ENCODE measurements at regions not wholly inside any gene's neighbourhood (a gene's known extent, or its start where the extent isn't known, plus 50 kb on each side); places are given as distances from the start of the nearest gene placed in this dataset.

GRCh38 chr14:95439881-95440280, 76.6 kb downstream of the SYNE3 start:
- 88% methylated on average over 14 of the region's 14 CpGs for WGBS

DNA sequence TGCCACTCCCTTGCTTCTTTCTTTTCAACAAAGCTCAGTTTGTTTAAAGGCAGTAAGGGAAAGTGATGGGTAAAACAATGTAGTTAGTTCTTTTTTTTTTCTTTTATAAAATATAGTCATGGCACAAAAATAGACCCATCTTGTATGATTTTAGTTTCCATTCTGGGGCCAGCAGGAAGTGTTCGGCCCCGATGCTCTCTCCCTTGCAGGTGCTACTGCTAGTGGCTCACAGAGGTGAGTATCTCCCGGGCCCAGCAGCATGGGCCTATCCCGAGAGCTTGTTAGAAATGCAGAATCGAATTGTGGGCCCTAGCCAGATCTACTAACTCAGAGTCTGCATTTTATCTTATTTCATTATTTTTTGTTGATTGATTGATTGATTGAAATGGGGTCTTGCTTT, 78.7 kb downstream of the SYNE3 start:
- no peak overlapping the region for H3K4ac ChIP-seq (ENCODE audit: low read depth in 1 of 2, low read length in 2 of 2)
- no peak overlapping the region for H3K4me2 ChIP-seq (ENCODE audit: low read length, poor library complexity, severe bottlenecking)
- H2AFZ ChIP-seq (ENCODE audit: low read depth, low read length): no peak overlapping the region
- H3K18ac ChIP-seq (ENCODE audit: low read depth in 1 of 2, low read length in 2 of 2): no peak overlapping the region
- H2AK5ac ChIP-seq (ENCODE audit: low read length, severe bottlenecking): no peak overlapping the region
- H2BK12ac ChIP-seq (ENCODE audit: low read length in 2 of 2): no peak overlapping the region
- H3K4me1 ChIP-seq (ENCODE audit: control insufficient read depth, insufficient read depth, low read depth, low read length): peaks cover 17% of the 10 kb centered on the region
- no peak overlapping the region for H2BK15ac ChIP-seq (ENCODE audit: low read depth, poor library complexity, severe bottlenecking)
- no peak overlapping the region for H2BK5ac ChIP-seq (ENCODE audit: low read depth, low read length, poor library complexity, severe bottlenecking)
- H3K27me3 ChIP-seq (ENCODE audit: control insufficient read depth in 1 of 2, insufficient read depth in 1 of 2, low read length in 2 of 2): no peaks in the 10 kb centered on the region
- no peak for DNase-seq
- no peak overlapping the region for H3K14ac ChIP-seq (ENCODE audit: low read length in 2 of 2)
- H4K91ac ChIP-seq (ENCODE audit: low read length): no peak overlapping the region
- H3K23ac ChIP-seq (ENCODE audit: low read length in 2 of 2): no peak overlapping the region
- H3K9me3 ChIP-seq (ENCODE audit: control insufficient read depth, low read length): no peaks in the 10 kb centered on the region
- no peak overlapping the region for H3K9ac ChIP-seq (ENCODE audit: low read length)
- H3K27ac ChIP-seq (ENCODE audit: low read length, poor library complexity, severe bottlenecking): no peak overlapping the region
- H3K79me1 ChIP-seq (replicated peaks; ENCODE audit: low read length, poor library complexity, severe bottlenecking): no peaks in the 10 kb centered on the region
- H3K4me3 ChIP-seq (ENCODE audit: insufficient read depth in 1 of 2, low read depth in 1 of 2, low read length in 2 of 2): no peak overlapping the region
- no peak overlapping the region for H4K8ac ChIP-seq (ENCODE audit: low read length)
- H3K36me3 ChIP-seq (ENCODE audit: control insufficient read depth in 1 of 2, insufficient read depth in 2 of 2, low read depth in 1 of 2, low read length in 2 of 2): peaks cover 0 to 98% of the 10 kb centered on the region in 2 experiments
- WGBS: 96% methylated on average over 2 of the region's 5 CpGs
- H2BK120ac ChIP-seq (ENCODE audit: low read depth, low read length): no peak overlapping the region

More at GRCh38 chr14:95439881-95440280, 76.6 kb downstream of the SYNE3 start:
- Histone ChIP-seq H3K4ac (ENCODE audit: low read depth in 1 of 2, low read length in 2 of 2) (no peak overlapping the region), H4K91ac (ENCODE audit: low read length) (no peak overlapping the region), H4K8ac (ENCODE audit: low read length) (no peak overlapping the region), H3K18ac (ENCODE audit: low read depth in 1 of 2, low read length in 2 of 2) (no peak overlapping the region), H2BK5ac (ENCODE audit: low read depth, low read length, poor library complexity, severe bottlenecking) (no peak overlapping the region), H3K36me3 (ENCODE audit: control insufficient read depth in 1 of 2, insufficient read depth in 2 of 2, low read depth in 1 of 2, low read length in 2 of 2) (peaks cover 0 to 96% of the 10 kb centered on the region in 2 experiments), H3K4me2 (ENCODE audit: low read length, poor library complexity, severe bottlenecking) (no peak overlapping the region), H3K23ac (ENCODE audit: low read length in 2 of 2) (no peak overlapping the region), H3K4me1 (ENCODE audit: control insufficient read depth, insufficient read depth, low read depth, low read length) (peaks cover 9% of the 10 kb centered on the region), H2AK5ac (ENCODE audit: low read length, severe bottlenecking) (no peak overlapping the region), H3K79me1 (replicated peaks; ENCODE audit: low read length, poor library complexity, severe bottlenecking) (no peaks in the 10 kb centered on the region), H3K14ac (ENCODE audit: low read length in 2 of 2) (no peak overlapping the region), H2AFZ (ENCODE audit: low read depth, low read length) (no peak overlapping the region), H3K27ac (ENCODE audit: low read length, poor library complexity, severe bottlenecking) (no peak overlapping the region), H3K9ac (ENCODE audit: low read length) (no peak overlapping the region), H3K27me3 (ENCODE audit: control insufficient read depth in 1 of 2, insufficient read depth in 1 of 2, low read length in 2 of 2) (no peaks in the 10 kb centered on the region), H3K9me3 (ENCODE audit: control insufficient read depth, low read length) (no peaks in the 10 kb centered on the region), H3K4me3 (ENCODE audit: insufficient read depth in 1 of 2, low read depth in 1 of 2, low read length in 2 of 2) (no peak overlapping the region), H2BK12ac (ENCODE audit: low read length in 2 of 2) (no peak overlapping the region), H2BK15ac (ENCODE audit: low read depth, poor library complexity, severe bottlenecking) (no peak overlapping the region), H2BK120ac (ENCODE audit: low read depth, low read length) (no peak overlapping the region)
- no peak for DNase-seq

DNA sequence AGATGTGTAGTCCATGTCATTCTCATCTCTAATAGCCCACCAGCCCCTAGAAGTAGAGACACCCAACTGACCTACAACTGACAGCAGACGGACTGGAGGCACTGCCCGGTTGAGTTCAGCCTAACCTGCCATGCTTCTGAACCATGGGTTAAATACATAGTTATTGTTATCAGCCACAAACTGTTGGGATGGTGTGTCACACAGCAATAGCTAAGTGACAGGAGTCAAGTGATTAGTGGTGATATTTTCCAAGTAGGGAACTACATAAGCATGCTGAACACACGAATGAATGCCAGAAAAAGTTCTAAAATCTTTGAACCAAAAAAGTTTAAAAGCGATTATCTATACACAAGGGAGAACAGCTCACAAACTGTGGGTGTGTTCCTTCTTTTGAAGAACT, 80.1 kb downstream of the SYNE3 start:
- H3K79me1 ChIP-seq (replicated peaks; ENCODE audit: low read length, poor library complexity, severe bottlenecking): no peaks in the 10 kb centered on the region
- no peak overlapping the region for H3K4me2 ChIP-seq (ENCODE audit: low read length, poor library complexity, severe bottlenecking)
- H3K18ac ChIP-seq (ENCODE audit: low read depth in 1 of 2, low read length in 2 of 2): no peak overlapping the region
- H4K8ac ChIP-seq (ENCODE audit: low read length): no peak overlapping the region
- no peaks in the 10 kb centered on the region for H3K9me3 ChIP-seq (ENCODE audit: control insufficient read depth, low read length)
- no peak overlapping the region for H3K23ac ChIP-seq (ENCODE audit: low read length in 2 of 2)
- H4K91ac ChIP-seq (ENCODE audit: low read length): no peak overlapping the region
- no peak overlapping the region for H3K14ac ChIP-seq (ENCODE audit: low read length in 2 of 2)
- DNase-seq: no peak
- H2BK12ac ChIP-seq (ENCODE audit: low read length in 2 of 2): no peak overlapping the region
- no peaks in the 10 kb centered on the region for H3K27me3 ChIP-seq (ENCODE audit: control insufficient read depth in 1 of 2, insufficient read depth in 1 of 2, low read length in 2 of 2)
- no peak overlapping the region for H3K9ac ChIP-seq (ENCODE audit: low read length)
- H3K4me1 ChIP-seq (ENCODE audit: control insufficient read depth, insufficient read depth, low read depth, low read length): peaks cover 22% of the 10 kb centered on the region
- no peak overlapping the region for H2BK5ac ChIP-seq (ENCODE audit: low read depth, low read length, poor library complexity, severe bottlenecking)
- WGBS: 100% methylated on average over 3 of the region's 4 CpGs
- no peak overlapping the region for H2AK5ac ChIP-seq (ENCODE audit: low read length, severe bottlenecking)
- H2AFZ ChIP-seq (ENCODE audit: low read depth, low read length): no peak overlapping the region
- no peak overlapping the region for H2BK15ac ChIP-seq (ENCODE audit: low read depth, poor library complexity, severe bottlenecking)
- H3K4ac ChIP-seq (ENCODE audit: low read depth in 1 of 2, low read length in 2 of 2): no peak overlapping the region
- H3K4me3 ChIP-seq (ENCODE audit: insufficient read depth in 1 of 2, low read depth in 1 of 2, low read length in 2 of 2): no peak overlapping the region
- peaks cover 2 to 98% of the 10 kb centered on the region in 2 experiments for H3K36me3 ChIP-seq (ENCODE audit: control insufficient read depth in 1 of 2, insufficient read depth in 2 of 2, low read depth in 1 of 2, low read length in 2 of 2)
- H3K27ac ChIP-seq (ENCODE audit: low read length, poor library complexity, severe bottlenecking): no peak overlapping the region
- no peak overlapping the region for H2BK120ac ChIP-seq (ENCODE audit: low read depth, low read length)

DNA sequence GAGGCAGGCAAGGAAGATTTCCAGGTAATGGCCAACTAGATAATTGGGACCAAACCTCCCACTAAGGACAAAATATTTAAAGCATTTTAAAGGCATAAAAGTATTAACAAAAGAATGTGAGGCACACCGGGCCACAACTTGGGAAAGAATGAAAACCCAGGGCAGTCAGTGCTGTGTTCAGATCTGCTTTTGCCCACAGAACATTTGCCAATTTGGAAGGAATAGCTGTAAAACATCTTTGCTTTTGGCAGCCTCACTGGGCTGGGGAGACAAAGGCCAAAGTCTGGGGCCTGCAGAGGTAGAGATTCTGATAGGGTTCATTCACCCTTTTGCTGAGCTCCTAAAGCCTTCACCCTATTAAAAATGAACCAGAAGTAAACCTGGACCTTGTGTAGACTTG, 82.3 kb downstream of the SYNE3 start:
- Histone ChIP-seq H3K79me1 (replicated peaks; ENCODE audit: low read length, poor library complexity, severe bottlenecking) (no peaks in the 10 kb centered on the region), H2BK12ac (ENCODE audit: low read length in 2 of 2) (no peak overlapping the region), H3K23ac (ENCODE audit: low read length in 2 of 2) (no peak overlapping the region), H2BK5ac (ENCODE audit: low read depth, low read length, poor library complexity, severe bottlenecking) (no peak overlapping the region), H2AK5ac (ENCODE audit: low read length, severe bottlenecking) (peak overlapping the region; percentile 16), H3K18ac (ENCODE audit: low read depth in 1 of 2, low read length in 2 of 2) (no peak overlapping the region), H3K14ac (ENCODE audit: low read length in 2 of 2) (no peak overlapping the region), H4K8ac (ENCODE audit: low read length) (no peak overlapping the region), H3K4me3 (ENCODE audit: insufficient read depth in 1 of 2, low read depth in 1 of 2, low read length in 2 of 2) (no peak overlapping the region), H3K9ac (ENCODE audit: low read length) (no peak overlapping the region), H3K4ac (ENCODE audit: low read depth in 1 of 2, low read length in 2 of 2) (no peak overlapping the region), H2AFZ (ENCODE audit: low read depth, low read length) (no peak overlapping the region), H3K27me3 (ENCODE audit: control insufficient read depth in 1 of 2, insufficient read depth in 1 of 2, low read length in 2 of 2) (no peaks in the 10 kb centered on the region), H2BK120ac (ENCODE audit: low read depth, low read length) (no peak overlapping the region), H3K9me3 (ENCODE audit: control insufficient read depth, low read length) (no peaks in the 10 kb centered on the region), H3K4me1 (ENCODE audit: control insufficient read depth, insufficient read depth, low read depth, low read length) (peaks cover 19% of the 10 kb centered on the region), H3K4me2 (ENCODE audit: low read length, poor library complexity, severe bottlenecking) (no peak overlapping the region), H3K36me3 (ENCODE audit: control insufficient read depth in 1 of 2, insufficient read depth in 2 of 2, low read depth in 1 of 2, low read length in 2 of 2) (peaks cover 2 to 96% of the 10 kb centered on the region in 2 experiments), H3K27ac (ENCODE audit: low read length, poor library complexity, severe bottlenecking) (no peak overlapping the region), H2BK15ac (ENCODE audit: low read depth, poor library complexity, severe bottlenecking) (no peak overlapping the region), H4K91ac (ENCODE audit: low read length) (no peak overlapping the region)
- 76% methylated on average over 1 of the region's 1 CpG for WGBS
- no peak for DNase-seq
